HG03139 (cell line): ENCODE measurements at regions not wholly inside any gene's neighbourhood (a gene's known extent, or its start where the extent isn't known, plus 50 kb on each side); places are given as distances from the start of the nearest gene placed in this dataset.

Experiments
- ATAC-seq: cut with Tn5 transposase; IDR thresholded peaks from one replicate; pipeline ENCODE4 v1.9.1; 2021; ENCODE audit not compliant: unreplicated experiment

DNA sequence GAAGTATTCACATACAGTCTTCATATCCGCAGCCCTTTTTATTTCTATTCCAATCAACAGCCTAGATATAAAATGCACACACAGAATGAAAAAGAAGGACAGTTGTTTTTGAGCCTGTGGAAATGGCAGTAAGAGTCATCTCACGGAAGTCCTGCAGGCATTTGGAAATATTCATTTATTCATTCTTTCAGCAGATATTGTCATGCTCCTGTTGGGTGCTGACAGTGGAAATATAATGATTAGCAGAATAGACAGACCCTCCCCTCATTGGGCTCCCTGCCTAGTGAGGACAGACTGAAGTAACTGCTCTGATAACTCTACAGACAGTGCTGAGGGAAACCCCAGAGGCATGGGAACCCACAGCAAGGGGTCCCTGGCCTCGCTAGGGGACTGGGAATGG lies 392.3 kb downstream of the FOXO1 start:
- no peak for ATAC-seq

- no peak for ATAC-seq
Observed at GRCh38 chr13:40275155-40275554, 391.3 kb downstream of the FOXO1 start.

DNA sequence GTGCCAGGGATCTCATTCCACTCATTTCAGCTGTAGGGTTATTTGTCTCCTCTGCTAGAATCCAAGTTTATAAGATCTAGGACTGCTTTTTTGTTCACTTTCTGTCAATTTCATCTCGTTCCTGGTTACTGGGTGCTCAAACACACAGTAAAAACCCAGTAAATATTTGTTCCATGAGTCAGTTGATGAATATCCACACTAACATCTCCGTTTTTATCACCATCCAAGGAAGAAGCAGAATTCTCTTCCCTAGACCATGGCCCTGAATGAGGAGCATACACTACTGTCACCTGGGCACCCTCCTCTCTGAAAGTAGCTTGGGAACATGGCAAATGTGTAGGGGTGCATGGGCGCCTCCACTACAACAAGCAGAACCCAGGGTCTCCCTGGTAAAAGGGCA lies 390.8 kb downstream of the FOXO1 start:
- ATAC-seq: no peak

GRCh38 chr13:40283666-40284065 lies 382.8 kb downstream of the FOXO1 start:
- no peak for ATAC-seq

DNA sequence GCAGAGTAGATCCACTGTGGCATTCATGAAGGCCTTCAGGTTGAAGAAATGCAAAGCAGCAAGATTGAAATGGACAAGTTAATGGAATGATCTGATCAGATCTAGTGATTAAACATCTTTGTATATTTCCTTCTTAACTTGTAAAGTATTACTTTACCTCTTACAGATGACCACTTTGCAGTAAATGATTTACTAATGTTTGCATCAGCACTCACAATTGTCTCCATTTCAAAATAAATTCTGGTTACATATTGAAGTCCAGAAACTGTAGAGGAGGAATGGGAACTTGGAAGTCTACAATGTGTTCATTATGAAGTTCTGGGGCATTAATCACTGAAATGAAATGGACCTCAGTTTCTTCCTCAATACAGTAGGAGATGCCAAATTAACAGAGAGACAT lies 380.8 kb downstream of the FOXO1 start:
- ATAC-seq: no peak

DNA sequence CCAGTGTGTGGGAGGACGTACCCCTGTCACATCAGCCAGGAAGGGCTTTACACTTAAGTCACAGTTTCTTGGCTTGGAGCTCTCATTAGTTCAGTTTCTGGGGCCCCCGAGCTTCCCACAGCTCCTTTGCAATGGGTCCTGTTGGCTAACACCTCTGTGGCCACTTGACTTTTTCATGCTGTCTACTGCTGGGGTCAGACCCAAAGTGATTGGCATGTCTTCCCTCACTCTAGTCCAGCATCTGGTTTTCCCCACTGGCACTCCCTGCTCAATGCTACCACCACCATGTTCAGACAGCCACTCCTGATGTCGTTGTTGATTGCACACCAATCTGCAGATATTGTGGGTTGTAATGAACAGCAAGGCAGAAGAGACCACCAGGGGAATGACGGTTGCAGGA lies 379.0 kb downstream of the FOXO1 start:
- ATAC-seq: no peak

- ATAC-seq: no peak
Observed at GRCh38 chr13:40288259-40288658, 378.2 kb downstream of the FOXO1 start.

DNA sequence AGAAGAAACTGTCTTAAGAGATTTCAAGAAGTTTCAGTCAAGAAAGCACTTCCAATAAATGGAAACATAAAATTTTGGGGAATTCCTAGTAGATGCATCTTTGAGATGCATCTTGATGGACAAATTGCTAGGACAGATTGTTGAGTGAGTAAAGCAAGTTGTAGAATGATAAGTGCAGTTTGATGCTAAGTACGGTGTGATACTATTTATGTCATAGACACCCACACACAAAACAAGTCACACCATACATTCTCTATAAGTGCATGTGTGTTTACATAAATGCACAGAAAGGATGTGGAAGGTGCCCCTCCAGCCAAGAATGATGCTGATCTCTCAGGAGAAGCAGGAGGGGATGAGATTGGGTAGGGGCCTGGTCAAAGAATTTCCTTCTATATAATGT lies 375.7 kb downstream of the FOXO1 start:
- ATAC-seq: no peak

GRCh38 chr13:40292108-40292507 lies 374.3 kb downstream of the FOXO1 start:
- no peak for ATAC-seq

DNA sequence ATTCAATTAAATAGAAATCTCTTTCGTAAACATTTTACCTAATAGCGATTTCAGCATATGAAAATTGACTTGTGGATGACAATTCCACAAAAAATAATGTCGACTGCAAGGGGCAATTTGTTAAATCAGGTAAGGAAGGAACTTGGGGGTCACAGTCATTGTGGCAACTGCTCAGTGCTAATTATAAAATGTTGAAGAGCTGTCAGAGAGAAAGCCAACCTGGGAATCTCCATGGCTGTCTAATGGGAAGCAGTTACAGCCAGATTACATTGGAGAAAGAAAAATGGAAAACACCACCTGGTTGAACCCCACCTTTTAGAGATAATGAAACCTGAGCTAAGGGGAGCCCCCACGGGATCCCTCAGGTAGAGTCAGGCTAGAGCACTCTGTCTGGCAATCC lies 373.9 kb downstream of the FOXO1 start:
- ATAC-seq: no peak

DNA sequence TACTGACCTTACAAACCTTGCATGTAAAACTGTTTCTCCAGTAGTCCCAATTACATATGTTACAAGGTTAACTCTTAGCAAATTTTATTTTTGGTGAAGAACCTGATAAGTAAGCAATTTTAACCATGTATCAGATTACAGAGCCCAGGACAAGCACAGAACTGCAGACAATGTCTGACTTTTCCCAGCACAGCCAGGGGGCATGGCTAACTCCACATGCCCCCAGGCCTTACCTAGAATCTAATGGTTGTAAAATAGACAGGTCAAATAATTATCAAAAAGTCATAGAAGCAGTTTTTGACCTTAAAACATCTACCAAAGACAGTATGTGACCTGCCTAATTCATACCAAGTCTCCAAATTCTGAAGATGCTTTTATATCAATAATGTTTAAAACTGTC lies 364.1 kb downstream of the FOXO1 start:
- ATAC-seq: no peak

GRCh38 chr13:40304391-40304790 lies 362.1 kb downstream of the FOXO1 start:
- ATAC-seq: no peak

DNA sequence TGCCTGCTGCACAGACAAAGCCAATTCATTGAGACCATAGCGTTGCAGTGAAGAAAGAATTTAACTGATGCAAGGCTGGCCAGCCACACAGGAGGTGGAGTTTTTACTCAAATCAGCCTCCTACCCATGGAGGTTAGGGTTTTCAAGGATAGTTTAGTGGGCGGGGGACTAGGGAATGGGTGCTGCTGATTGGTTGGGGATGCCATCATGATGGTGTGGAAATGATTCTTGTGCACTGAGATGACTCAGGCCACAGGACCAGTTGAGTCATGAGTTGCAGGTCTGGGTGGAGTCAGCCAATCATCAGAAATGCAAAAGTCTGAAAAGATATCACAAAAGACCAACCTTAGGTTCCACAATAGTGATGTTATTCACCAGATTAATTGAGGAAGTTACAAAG lies 359.6 kb downstream of the FOXO1 start:
- ATAC-seq: no peak

DNA sequence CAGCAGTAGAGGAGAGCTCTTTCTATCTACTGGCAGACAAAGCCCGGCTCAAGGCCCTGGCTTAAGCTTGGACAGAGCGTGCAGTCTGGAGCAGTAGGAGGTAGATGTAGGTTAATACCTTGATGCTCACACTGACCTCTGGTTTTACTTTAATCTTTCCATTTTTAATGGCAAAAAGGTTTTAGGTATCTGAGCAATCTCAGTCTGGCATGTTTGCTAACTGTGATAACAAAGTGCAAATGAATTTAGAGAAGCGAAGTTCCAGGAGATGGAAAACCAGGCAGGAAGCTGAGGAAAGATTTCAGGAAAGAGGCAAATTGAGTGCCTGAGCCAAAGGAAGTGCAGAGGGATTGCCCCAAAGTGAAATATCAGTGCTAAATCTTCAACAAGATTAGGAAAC lies 356.6 kb downstream of the FOXO1 start:
- ATAC-seq: no peak

- ATAC-seq: no peak
Observed at GRCh38 chr13:40311356-40312101, 354.9 kb downstream of the FOXO1 start.

DNA sequence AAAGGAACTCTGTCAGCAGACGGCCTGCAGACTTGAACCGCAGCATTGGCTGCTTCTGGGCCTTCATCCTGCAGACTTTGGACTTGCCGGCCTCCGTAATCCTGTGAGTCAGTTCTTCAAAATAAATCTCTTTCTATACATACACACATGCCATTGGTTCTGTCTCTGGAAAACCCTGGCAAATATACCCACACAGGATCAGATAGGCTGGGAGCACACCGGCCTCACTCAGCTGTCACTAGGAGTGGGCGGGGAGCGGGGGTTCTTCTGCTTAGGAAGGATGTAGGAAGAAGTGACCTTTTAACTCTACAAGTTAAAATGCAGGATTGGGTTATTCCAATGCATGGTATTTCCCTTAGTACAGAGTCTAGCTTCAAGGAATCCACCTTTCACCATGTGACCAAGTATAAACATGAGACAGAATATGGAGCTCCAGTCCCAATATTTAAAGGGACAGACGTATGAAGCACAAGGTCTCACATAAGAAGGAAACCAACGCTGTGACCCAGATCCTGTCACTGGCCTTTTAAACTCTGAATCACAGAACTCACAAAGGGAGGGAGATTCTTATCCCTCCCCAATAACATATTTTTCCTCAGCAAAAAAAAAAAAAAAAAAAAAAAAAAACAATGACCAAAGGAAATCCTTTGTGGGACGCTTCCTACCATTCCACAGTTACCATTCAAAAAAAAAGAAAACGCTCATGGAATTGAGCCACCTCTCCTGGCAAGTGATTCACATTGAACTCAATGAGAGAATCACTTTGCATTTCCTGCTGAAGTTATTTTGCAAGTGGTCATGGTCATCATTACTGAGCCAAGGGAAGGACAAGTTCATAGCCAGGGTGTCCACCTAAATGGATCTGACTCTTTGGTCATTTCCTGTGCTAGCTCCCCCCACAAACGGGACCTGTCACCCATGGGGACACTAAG lies 352.9 kb downstream of the FOXO1 start:
- ATAC-seq: no peak

DNA sequence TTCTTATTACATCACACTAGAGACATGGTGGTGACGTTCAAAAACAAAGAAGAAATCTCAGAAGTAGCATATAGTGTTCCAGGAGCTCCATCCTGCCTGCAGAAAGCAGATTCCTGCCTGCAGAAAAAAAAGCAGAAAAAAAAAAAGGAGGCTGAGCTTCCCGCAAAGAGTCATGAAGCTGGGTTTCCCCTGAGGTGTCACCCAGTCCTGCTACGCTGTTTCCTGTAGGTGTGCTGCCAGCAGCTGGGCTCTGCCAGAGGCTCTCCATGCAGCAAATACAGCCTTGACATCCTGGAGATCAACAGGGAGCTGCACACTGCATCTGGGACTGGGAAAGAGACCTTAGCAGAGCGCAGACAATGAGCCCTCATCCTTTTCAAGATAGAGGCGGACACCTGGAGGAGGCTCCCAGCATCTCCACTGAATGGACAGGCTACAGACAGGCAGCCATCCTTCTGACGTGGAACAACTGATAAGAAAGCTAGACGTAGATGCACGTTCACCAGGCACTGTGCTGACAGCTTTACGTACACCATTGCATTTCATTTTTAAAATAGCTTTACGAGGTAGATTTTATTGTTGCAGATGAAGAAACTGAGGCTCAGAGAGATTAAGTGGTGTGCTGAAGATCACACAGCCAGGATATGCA lies 350.9 kb downstream of the FOXO1 start:
- ATAC-seq: no peak

DNA sequence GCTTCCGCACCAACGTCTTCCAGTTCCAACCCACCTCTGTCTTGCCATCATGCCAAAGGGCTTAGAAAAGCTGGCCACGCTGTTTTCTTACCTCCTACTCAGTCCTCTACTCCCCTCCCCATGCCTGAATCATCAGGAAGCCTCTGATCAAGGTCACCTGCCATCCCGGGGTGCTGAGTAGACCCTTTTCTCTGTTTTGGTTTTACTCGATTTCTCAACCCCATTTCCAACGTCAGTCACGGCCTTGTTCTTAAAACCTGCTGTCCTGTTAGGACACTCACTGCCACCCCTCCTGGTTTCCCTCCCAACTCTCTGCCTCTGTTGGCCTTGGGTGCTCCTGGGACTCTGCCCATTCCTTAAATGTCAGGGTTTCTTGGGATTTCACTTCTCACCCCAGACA lies 350.1 kb downstream of the FOXO1 start:
- no peak for ATAC-seq

DNA sequence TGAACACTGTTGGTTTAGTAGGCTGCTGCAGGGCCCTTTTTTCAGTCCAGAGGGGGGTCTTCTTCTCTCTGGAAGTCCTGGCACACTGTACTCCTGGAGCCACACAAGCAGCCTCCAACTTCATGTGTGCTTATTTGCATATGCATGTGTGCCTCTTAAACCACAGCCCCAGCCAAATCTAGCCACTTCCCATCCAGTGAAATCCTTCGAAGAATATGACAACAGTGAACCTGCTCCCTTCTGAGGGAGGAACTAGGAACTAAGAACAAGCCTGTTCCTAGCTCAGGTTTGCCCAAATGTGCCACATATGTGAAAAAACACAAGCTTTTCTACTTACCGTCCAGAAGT lies 348.5 kb downstream of the FOXO1 start:
- no peak for ATAC-seq

DNA sequence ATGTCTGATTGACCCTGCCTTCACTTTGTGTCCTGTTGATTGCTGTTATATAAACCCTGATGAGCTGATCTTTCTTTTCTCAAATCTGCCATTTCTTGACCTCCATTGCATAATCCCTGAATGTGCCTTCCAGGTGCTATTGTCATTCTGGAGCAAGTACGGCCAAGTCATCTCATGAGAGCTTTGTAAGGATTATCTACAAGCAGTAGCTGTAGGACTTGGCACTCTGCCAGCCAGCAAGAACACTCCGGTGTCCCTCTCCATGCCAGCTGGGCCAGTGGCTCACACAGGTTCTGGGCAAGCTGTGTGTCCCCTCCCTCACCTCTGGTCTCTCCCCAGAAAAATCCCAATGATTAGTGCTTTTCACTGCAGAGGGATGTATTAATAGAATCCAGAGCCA lies 348.1 kb downstream of the FOXO1 start:
- no peak for ATAC-seq

DNA sequence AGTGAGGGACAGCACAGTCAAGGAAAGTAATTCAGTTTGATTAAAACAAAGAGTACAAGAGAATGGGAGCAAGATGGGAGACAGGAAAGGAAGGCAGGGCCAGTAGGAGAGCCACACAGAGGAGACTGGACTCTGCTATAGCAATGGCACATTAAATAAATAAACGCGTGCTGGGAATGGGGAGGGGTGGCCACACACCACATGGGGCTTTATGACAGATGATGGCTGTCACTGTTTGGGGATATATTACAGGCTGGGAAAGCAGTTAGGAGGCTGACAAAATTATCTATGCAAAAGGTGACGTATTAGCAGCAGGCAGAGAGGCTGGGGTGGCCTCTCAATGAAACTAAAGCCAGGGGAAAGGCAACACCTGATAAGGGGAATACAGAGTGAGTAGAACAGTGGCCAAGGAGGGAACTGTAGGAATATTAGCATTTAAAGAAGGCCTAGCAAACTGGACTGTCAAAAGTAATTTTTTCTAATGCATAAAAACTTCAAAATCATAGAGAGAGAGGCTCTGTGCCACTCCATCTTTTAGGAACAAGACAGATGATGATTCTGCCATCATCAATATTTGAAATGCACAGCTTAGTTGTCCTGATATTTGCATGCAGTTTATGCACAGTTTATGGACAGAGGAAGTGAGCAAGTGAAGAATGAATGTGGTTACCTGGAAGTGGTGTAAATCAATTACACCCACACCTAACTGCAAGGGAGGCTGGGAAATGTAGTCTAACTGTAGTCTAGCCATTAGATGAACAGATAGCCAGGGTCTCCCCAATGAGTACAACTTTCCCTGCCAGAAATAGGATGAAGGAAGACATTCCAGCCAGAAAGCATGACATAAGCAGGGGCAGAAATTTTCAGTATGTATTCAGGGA lies 346.5 kb downstream of the FOXO1 start:
- no peak for ATAC-seq
